Stimulated activated CD4-positive, alpha-beta T cell treated with anti-CD3 and anti-CD28 coated beads, Interleukin-4, amount 100 ng/mL, for 4 hours (primary cell): ENCODE measurements at regions not wholly inside any gene's neighbourhood (a gene's known extent, or its start where the extent isn't known, plus 50 kb on each side); places are given as distances from the start of the nearest gene placed in this dataset.
"Not testable (repeated sequence)": the region's sequence is repeated elsewhere in the genome, so short reads cannot be mapped to it uniquely, and the experiment has no call there.

Experiments
- DNase-seq, 2 experiments: peaks; one replicate each; pipeline ENCODE4 v3.0.0-alpha.2; 2020

DNA sequence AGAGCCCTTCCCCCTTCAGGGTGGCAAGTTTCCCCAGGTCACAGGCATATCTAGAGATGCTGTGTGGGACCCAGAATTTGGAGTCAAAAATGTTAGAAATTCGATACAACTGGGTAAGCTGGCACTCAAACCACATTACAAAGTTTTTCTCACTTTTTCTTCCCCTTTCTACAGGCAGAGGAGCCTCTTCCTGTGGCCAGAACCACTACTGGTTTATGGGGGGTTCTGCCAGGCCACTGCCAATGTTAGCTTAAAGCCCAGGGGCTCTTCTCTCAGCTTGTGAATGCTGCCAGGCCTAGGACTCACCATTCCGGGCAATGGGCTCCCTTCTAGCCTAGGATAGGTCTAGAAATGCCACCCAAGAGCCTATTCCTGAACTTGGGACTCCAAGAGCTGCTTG is 617.9 kb upstream of the PHF14 start:
- no peak for DNase-seq

DNA sequence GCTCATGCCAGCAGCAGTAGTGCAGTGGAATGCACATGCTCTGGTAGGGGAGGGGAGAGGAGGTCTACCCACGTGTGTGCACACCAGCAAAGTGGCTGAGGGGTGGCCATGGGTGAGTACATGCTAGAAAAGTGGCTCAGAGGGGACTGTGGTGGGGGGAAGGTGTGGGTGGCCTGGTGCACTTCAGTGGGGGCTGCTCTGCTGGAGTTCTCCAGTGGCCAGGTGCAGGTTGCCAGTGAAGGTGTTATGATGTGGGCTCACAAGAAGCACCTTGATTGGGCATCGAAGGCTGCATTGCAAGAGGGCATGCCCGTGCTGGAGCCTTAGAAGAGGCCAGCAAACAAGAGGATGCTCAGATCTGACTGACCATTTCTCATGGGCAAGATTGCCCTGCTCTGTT is 613.6 kb upstream of the PHF14 start:
- no peak for DNase-seq

GRCh38 chr7:10401793-10402192 is 571.9 kb upstream of the PHF14 start:
- DNase-seq, result no peak

DNA sequence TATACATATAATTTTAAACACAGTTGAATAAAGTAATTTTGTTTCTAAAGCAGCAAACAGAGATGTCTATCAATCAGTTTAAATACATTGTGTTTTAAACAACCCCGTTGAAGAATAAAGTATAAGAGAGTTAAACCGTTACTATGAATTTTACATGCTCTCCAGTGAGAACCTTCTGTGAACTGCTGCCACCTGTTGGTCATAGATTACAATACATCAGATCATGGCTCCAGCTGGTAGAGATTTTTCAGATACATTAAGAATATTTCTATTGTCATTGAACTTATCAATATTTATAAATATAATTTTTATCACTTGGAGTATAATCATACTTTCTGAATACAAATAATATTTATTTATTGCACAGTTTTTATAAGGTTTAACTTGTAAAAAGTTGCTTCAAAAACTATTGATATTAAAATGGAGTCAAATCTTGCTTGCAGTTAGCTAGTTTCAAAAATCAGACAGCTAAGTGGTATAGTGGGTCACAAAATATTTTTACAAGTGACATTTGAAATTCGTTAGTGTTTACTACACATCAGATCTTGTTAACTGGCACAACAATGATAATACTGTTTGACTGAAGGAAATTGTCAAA is 561.2 kb upstream of the PHF14 start:
- no peak for DNase-seq

DNA sequence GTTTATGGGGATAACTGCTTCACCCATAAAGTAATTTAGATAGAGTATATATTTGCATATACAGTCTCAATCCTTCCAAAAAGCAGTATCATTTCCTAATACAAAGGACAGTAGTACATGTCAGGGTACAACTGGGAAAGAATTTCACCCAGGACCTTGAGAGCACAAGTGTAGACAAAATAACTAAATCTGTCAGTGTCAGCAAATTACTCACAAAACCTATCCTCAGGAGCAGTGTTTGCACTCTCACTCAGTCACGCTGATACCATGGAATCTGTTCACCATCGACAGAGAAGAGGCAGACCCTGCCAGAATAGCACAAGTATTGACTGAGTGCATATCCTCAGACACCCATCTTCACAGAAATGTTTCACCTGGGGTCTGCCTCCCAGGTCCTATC is 554.7 kb upstream of the PHF14 start:
- no peak for DNase-seq

- no peak for DNase-seq
Measured at GRCh38 chr7:10429031-10429430, 544.6 kb upstream of the PHF14 start.

- no peak for DNase-seq
Measured at GRCh38 chr7:10429511-10429910, 544.2 kb upstream of the PHF14 start.

GRCh38 chr7:10436302-10436701 is 537.4 kb upstream of the PHF14 start:
- no peak for DNase-seq

GRCh38 chr7:10439027-10439426 is 534.6 kb upstream of the PHF14 start:
- no peak for DNase-seq

GRCh38 chr7:10455936-10456335 is 517.7 kb upstream of the PHF14 start:
- no peak for DNase-seq

- no peak for DNase-seq
Measured at GRCh38 chr7:10460474-10460873, 513.2 kb upstream of the PHF14 start.

DNA sequence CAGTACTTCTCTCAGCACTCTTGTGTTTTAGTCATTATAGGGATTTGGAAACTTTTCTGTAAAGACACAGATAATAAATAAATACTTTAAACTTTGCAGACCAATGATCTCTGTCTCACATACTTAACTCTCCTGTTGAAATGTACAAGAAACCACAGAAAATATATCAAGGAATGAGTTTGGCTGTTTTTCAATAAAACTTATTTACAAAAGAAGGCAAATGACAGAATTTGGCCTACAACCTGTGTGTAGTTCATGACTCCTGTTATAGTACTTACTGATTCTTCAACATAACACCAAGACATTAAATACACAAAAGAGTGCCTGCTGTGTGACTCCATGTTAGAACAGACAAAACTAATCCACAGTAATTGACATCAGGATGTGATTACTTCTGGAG is 510.0 kb upstream of the PHF14 start:
- DNase-seq, result no peak

DNA sequence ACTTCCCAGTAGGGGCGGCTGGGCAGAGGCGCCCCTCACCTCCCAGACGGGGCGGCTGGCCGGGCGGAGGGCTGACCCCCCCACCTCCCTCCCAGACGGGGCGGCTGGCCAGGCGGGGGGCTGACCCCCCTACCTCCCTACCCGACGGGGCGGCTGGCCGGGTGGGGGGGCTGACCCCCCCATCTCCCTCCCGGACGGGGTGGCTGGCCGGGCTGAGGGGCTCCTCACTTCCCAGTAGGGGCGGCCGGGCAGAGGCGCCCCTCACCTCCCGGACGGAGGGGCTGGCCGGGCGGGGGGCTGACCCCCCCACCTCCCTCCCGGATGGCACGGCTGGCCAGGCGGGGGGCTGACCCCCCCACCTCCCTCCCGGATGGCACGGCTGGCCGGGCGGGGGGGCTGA is 508.1 kb upstream of the PHF14 start:
- not testable (repeated sequence) for DNase-seq

DNA sequence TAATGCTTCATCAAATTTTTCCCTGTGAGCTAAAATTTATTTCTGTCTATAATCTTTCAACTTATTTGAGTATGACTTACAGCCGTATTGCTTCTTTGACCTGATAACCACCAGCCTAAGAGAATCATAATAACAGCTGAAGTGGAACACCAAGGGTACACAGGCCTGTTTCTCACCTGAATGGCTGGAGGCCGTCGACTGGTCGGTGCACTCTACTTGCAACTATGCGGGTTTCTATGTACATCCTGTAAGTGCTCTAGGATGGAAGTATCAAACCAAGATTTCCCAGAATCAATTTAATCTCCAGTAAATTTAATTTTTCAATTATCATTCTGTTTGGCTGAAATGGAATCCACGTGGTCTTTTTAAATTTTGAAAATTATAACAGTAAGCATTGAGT is 504.8 kb upstream of the PHF14 start:
- DNase-seq, result no peak

- no peak for DNase-seq
Measured at GRCh38 chr7:10469476-10469875, 504.2 kb upstream of the PHF14 start.

DNA sequence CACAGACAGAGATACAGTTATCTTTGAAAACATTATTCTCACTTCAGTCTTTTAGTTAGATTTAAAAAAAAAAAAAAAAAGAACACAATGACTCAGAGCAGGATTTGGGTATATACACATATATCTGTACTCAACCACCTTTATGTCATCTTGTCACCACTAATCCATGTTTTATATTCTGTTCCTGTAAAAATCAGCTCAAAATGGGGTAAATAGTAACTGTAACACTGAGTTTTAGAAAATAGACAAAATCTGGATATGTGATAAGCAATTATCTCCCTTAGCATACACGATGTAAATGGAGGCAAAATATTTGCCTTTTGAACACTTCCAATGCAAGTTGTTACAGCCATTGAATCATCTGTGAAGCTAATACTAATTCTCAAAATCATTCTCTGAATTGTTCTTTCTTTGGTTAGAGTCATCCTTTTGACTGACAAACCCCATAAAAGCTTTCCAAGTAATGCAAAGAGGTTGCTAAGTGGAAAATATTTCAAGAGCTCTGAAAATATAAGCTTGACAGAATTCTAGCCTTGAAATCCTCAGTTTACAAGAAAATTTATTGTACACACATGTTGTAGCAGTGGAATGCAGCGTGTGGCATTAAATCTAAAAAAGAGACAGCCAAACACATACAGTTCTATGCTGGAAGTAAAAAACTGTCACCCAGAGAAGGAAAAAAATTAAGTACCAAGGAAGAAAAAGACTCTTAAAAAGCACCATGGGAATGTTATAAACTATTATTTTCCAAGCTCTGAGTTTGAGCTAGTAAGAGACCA is 502.2 kb upstream of the PHF14 start:
- DNase-seq, result no peak

GRCh38 chr7:10472115-10472514 is 501.6 kb upstream of the PHF14 start:
- DNase-seq, result no peak

- no peak for DNase-seq
Measured at GRCh38 chr7:10473569-10473968, 500.1 kb upstream of the PHF14 start.

DNA sequence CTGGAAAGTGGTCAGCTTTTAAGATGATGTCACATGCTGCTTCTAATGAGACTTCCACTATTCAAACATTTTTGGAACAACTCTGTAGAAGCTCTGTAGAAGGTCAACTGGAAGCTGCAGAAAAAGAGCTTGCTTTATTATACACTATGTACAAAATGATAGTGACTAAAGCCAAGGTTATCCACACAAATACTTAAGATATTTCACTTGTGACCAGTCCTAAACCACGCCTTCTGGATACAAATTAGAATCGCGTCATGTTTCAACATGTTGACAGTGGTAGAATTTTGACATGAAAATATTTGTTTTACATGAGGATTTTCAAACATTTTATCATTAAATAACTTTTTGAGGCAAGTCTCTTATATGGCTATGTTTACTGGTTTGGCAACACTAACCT is 499.6 kb upstream of the PHF14 start:
- no peak for DNase-seq

- no peak for DNase-seq
Measured at GRCh38 chr7:10475940-10476641, 497.6 kb upstream of the PHF14 start.

DNA sequence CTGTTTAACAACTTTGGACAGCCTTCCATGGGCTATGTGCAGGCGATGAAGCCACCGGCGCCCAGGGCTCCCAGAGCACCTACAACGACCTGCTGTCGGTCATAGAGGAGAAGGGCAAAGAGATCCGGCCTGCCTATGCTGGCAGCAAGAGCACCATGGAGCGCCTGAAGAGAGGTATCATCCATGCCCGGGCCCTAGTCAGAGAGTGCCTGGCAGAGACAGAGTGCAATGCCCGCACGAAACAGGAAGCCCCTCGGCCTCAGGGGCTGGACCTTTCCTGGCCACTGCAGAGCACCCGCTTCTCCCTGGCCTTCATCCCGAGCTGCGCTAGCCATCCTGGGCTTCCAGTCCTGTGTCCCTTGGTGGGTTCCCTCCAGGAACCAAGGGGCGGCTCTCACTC is 497.0 kb upstream of the PHF14 start:
- DNase-seq, result no peak

- DNase-seq, result no peak
Measured at GRCh38 chr7:10483671-10484070, 490.0 kb upstream of the PHF14 start.

- no peak for DNase-seq
Measured at GRCh38 chr7:10484767-10485166, 488.9 kb upstream of the PHF14 start.

DNA sequence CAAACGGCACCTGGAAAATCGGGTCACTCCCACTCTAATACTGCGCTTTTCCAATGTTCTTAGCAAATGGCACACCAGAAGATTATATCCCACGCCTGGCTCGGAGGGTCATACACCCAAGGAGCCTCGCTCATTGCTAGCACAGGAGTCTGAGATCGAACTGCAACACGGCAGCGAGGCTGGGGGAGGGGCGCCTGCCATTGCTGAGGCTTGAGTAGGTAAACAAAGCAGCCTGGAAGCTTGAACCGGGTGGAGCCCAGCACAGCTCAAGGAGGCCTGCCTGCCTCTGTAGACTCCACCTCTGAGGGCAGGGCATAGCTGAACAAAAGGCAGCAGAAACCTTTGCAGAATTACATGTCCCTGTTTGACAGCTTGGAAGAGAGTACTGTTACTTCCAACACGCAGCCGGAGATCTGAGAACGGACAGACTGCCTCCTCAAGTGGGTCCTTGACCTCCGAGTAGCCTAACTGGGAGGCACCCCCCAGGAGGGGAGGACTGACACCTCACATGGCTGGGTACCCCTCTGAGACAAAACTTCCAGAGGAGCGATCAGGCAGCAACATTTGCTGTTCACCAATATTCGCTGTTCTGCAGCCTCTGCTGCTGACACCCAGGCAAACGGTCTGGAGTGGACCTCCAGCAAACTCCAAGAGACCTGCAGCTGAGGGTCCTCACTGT is 472.3 kb upstream of the PHF14 start:
- not testable (repeated sequence) for DNase-seq
